ENCODE measurements at regions not wholly inside any gene's neighbourhood (a gene's known extent, or its start where the extent isn't known, plus 50 kb on each side); places are given as distances from the start of the nearest gene placed in this dataset.

DNA sequence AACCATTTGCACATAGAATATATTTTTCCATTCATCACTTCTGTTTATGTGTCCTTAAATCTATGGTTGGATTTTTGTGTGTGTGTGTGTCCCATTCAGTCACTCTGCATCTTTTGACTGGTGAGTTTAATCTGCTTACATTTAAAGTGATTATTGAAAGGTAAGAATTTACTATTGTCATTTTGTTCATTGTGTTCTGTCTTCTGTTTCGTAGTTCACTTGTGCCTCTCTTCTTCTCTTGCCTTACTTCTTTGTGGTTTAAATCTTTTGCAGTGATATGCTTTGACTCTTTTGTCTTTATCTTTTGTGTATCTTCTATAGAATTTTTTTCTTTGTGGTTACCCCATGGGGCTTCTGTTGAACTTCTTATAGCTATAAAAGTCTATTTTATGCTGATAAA, 166.3 kb upstream of the UBE3A start:
- Histone ChIP-seq H3K36me3 (replicated peaks; ENCODE audit: insufficient read depth, low read depth) (no peaks in the 10 kb centered on the region), H3K4me1 (ENCODE audit: insufficient read depth) (no peaks in the 10 kb centered on the region), H3K4me3 (no peak overlapping the region), H3K9me3 (ENCODE audit: low read depth) (no peaks in the 10 kb centered on the region), H4K20me1 (ENCODE audit: insufficient read depth, poor library complexity, severe bottlenecking) (no peaks in the 10 kb centered on the region), H3K79me2 (no peaks in the 10 kb centered on the region), H3K4me2 (no peak overlapping the region), H3K27ac (no peak overlapping the region), H2AFZ (no peak overlapping the region), H3K27me3 (no peaks in the 10 kb centered on the region), H3K9me2 (replicated peaks; ENCODE audit: insufficient read depth) (no peaks in the 10 kb centered on the region)
- DNase-seq (ENCODE audit: low spot score), result no peak
- TF ChIP-seq EZH2 (IDR thresholded peaks at IDR 0.05; ENCODE audit: borderline replicate concordance) (no peak), EZH2phosphoT487 (IDR thresholded peaks at IDR 0.05; ENCODE audit: low read depth, severe bottlenecking, unreplicated experiment) (no peak)
- TF ChIP-seq, protein P1, sequence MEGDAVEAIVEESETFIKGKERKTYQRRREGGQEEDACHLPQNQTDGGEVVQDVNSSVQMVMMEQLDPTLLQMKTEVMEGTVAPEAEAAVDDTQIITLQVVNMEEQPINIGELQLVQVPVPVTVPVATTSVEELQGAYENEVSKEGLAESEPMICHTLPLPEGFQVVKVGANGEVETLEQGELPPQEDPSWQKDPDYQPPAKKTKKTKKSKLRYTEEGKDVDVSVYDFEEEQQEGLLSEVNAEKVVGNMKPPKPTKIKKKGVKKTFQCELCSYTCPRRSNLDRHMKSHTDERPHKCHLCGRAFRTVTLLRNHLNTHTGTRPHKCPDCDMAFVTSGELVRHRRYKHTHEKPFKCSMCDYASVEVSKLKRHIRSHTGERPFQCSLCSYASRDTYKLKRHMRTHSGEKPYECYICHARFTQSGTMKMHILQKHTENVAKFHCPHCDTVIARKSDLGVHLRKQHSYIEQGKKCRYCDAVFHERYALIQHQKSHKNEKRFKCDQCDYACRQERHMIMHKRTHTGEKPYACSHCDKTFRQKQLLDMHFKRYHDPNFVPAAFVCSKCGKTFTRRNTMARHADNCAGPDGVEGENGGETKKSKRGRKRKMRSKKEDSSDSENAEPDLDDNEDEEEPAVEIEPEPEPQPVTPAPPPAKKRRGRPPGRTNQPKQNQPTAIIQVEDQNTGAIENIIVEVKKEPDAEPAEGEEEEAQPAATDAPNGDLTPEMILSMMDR (IDR thresholded peaks at IDR 0.05; ENCODE audit: poor library complexity), result no peak
- WGBS (ENCODE audit: low lambda C conversion rate, missing lambda C conversion rate), result 85% methylated on average over 1 of the region's 1 CpG

DNA sequence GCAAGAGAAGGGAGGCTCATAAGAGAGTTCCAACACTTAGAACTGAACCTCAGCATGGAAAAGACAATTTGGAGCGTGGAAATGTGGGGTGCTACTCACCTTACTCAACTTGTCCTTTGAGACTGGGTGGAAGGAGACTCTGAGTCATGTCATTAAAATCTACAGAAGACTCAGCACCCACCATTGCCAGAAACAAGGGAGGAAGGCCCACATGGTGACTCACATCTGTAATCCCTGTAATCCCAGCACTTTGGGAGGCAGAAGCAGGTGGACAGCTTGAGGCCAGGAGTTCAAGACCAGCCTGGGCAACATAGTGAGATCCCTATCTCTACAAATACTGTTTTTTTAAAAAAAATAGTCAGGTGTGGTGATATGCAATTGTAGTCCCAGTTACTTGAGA, 161.9 kb upstream of the UBE3A start:
- Histone ChIP-seq H3K4me2 (no peak overlapping the region), H3K4me1 (ENCODE audit: insufficient read depth) (no peaks in the 10 kb centered on the region), H3K36me3 (replicated peaks; ENCODE audit: insufficient read depth, low read depth) (no peaks in the 10 kb centered on the region), H3K9me2 (replicated peaks; ENCODE audit: insufficient read depth) (no peaks in the 10 kb centered on the region), H3K27me3 (no peaks in the 10 kb centered on the region), H3K4me3 (no peak overlapping the region), H3K27ac (no peak overlapping the region), H3K79me2 (no peaks in the 10 kb centered on the region), H3K9me3 (ENCODE audit: low read depth) (no peaks in the 10 kb centered on the region), H4K20me1 (ENCODE audit: insufficient read depth, poor library complexity, severe bottlenecking) (no peaks in the 10 kb centered on the region), H2AFZ (no peak overlapping the region)
- WGBS (ENCODE audit: low lambda C conversion rate, missing lambda C conversion rate), result 94% methylated on average over 1 of the region's 1 CpG
- TF ChIP-seq EZH2 (IDR thresholded peaks at IDR 0.05; ENCODE audit: borderline replicate concordance) (no peak), EZH2phosphoT487 (IDR thresholded peaks at IDR 0.05; ENCODE audit: low read depth, severe bottlenecking, unreplicated experiment) (no peak)
- TF ChIP-seq, protein P1 (IDR thresholded peaks at IDR 0.05; ENCODE audit: poor library complexity), result no peak
- DNase-seq (ENCODE audit: low spot score), result no peak

DNA sequence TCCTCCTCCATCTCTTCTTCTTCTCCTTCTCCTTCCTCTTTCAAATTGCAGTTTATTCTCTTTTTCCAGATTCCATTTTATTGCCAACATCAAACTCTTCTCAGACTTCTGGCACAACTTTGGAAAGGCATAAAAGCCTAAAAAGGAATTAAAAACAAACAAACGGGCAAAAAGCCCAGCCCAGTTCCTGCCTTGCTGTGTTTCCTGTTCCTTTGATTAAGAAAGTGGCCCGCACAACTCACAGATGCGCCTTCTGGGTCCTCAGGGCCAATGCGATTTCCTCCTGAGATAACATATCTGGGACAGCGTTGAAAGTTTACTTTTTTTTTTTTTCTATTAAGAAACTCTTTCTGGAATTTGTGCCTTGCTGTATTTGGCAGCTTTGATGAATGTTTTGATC, 158.7 kb upstream of the UBE3A start:
- WGBS (ENCODE audit: low lambda C conversion rate, missing lambda C conversion rate), result 79% methylated on average over 5 of the region's 5 CpGs
- TF ChIP-seq EZH2phosphoT487 (IDR thresholded peaks at IDR 0.05; ENCODE audit: low read depth, severe bottlenecking, unreplicated experiment) (no peak), EZH2 (IDR thresholded peaks at IDR 0.05; ENCODE audit: borderline replicate concordance) (no peak)
- TF ChIP-seq, protein P1 (IDR thresholded peaks at IDR 0.05; ENCODE audit: poor library complexity), result no peak
- H3K4me2 ChIP-seq, result no peak overlapping the region

More for the DNA sequence above, 158.7 kb upstream of the UBE3A start:
- Histone ChIP-seq H3K27ac (no peak overlapping the region), H3K4me1 (ENCODE audit: insufficient read depth) (no peaks in the 10 kb centered on the region), H3K4me3 (no peak overlapping the region), H3K27me3 (no peaks in the 10 kb centered on the region), H3K9me2 (replicated peaks; ENCODE audit: insufficient read depth) (no peaks in the 10 kb centered on the region), H4K20me1 (ENCODE audit: insufficient read depth, poor library complexity, severe bottlenecking) (no peaks in the 10 kb centered on the region), H3K36me3 (replicated peaks; ENCODE audit: insufficient read depth, low read depth) (no peaks in the 10 kb centered on the region), H3K9me3 (ENCODE audit: low read depth) (no peaks in the 10 kb centered on the region), H3K79me2 (no peaks in the 10 kb centered on the region), H2AFZ (no peak overlapping the region)
- DNase-seq (ENCODE audit: low spot score), result no peak

Measured in hepatocyte (in vitro differentiated cells).